HUDEP-2 (cell line): ENCODE measurements at regions not wholly inside any gene's neighbourhood (a gene's known extent, or its start where the extent isn't known, plus 50 kb on each side); places are given as distances from the start of the nearest gene placed in this dataset.
"Not testable (repeated sequence)": the region's sequence is repeated elsewhere in the genome, so short reads cannot be mapped to it uniquely, and the experiment has no call there.

Source experiments
- DNase-seq, 76 experiments: peaks; one replicate each; lab custom pipeline; 2025; ENCODE audit not compliant: unreplicated experiment in 76 of 76; lab: John Stamatoyannopoulos, UW

GRCh38 chr2:236483102-236483501 lies 86.5 kb upstream of the ACKR3 start:
- DNase-seq, result no peak

GRCh38 chr2:236485519-236485918 lies 84.1 kb upstream of the ACKR3 start:
- no peak for DNase-seq

DNA sequence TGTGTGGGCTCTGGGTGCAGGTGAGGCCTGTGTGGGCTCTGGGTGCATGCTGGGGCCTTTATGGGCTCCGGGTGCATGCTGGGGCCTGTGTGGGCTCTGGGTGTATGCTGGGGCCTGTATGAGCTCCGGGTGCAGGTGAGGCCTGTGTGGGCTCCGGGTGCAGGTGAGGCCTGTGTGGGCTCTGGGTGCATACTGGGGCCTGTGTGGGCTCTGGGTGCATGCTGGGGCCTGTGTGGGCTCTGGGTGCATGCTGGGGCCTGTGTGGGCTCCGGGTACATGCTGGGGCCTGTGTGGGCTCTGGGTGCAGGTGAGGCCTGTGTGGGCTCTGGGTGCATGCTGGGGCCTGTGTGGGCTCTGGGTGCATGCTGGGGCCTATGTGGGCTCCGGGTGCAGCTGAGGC lies 80.5 kb upstream of the ACKR3 start:
- DNase-seq, result not testable (repeated sequence)

DNA sequence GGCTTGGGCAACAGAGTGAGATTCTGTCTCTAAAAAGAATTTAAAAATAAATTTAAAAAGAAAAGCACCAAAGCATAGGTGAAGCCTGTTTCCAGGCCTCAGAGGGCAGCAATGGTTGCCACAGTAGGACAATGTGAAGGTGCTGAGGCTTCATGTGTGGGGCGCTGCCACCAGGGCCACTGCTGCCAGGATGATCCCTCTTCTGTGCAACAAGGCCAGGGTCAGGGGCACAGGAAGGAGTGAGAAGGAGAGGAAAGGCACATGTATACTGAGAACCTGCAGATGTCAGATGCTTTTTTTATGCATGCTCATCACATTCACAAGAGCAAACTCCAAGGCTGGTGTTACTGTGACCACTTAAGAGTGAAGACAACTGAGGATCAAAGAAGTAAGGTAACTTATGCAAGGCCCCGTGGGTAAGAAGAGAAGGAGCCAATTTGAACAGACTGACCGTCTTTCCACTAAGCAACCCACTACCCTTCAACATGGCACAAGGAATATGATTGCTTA lies 79.7 kb upstream of the ACKR3 start:
- DNase-seq, result no peak

DNA sequence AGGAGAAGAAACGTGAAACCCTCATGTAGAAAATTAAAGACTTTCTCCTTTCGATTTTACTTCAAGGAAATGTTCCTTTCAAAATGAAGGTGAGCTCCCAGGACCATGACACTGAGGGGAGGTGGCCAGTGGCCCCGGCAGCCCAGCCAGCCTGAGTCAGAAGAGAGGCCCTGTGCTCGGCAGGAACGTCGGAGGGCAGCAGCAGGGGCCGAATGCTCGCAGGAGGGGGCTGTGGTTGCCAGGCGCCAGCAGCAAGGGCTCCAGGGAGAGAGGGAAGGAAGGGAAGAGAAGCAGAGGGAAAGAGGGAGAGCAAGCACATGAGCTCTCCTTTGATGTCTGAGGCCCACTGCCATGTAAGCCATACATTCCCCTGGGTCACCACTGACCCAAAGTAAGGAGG lies 73.3 kb upstream of the ACKR3 start:
- DNase-seq, result no peak

DNA sequence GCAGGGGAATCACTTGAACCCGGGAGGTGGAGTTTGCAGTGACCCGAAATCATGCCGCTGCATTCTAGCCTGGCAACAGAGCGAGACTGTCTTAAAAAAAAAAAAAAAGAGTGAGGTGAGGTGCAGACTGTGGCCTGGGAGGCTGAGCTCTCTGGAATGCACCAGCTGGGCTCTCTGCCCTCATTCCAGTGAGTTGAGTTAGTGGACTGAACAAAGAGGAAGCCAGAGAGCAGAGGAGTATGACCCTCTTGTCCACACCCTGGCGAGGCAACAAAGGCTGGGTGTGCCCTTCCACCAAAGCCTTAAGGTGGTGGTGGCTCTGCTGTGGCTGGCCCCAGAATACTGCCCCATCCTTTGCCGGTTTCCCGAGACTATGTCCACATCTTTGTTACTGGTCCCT lies 71.3 kb upstream of the ACKR3 start:
- DNase-seq, result no peak

- DNase-seq, result no peak
Observed at GRCh38 chr2:236499691-236500578, 69.7 kb upstream of the ACKR3 start.

GRCh38 chr2:236501026-236501425 lies 68.6 kb upstream of the ACKR3 start:
- DNase-seq, result no peak

- no peak for DNase-seq
Observed at GRCh38 chr2:236501531-236501930, 68.1 kb upstream of the ACKR3 start.

DNA sequence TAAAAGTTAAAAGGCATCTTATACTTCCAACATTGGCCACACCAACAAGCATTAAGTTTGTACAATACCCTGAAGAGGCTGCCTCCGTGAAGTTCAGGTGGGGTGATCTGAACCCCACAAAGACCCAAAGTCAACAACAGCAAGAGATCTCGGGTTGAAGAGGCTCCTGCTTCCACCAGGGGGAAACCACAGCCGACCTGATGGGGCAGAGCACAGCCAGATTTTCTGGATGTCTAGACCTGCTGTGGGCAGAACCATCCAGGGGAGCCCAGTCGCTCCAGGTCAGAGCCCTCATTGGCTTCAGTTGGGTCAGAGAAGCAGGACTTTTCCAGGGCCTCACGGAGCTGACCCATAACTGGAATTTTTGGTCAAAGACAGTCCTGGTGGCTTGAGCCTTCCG lies 66.5 kb upstream of the ACKR3 start:
- DNase-seq, result no peak

DNA sequence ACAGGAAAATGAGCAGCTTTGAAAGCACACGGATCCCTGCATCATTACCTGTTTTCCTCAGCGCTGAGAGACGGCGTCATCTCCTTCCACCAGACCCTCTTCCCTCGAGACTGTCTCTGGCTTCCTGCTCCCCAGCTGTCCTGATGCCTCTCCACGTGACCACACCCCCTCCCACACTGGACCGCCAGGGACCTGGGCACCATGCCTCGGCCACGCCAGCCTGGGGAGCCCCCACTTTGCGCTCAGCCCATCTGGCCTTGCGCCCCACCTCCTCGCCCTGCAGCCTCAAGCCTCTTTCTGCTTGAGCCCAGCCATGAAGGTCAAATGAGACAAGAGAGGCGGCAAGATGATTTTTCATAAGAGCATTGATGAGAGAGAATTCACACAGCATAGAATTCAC lies 66.0 kb upstream of the ACKR3 start:
- no peak for DNase-seq

- no peak for DNase-seq
Observed at GRCh38 chr2:236505041-236505440, 64.6 kb upstream of the ACKR3 start.

- DNase-seq, result no peak
Observed at GRCh38 chr2:236505648-236506047, 64.0 kb upstream of the ACKR3 start.

DNA sequence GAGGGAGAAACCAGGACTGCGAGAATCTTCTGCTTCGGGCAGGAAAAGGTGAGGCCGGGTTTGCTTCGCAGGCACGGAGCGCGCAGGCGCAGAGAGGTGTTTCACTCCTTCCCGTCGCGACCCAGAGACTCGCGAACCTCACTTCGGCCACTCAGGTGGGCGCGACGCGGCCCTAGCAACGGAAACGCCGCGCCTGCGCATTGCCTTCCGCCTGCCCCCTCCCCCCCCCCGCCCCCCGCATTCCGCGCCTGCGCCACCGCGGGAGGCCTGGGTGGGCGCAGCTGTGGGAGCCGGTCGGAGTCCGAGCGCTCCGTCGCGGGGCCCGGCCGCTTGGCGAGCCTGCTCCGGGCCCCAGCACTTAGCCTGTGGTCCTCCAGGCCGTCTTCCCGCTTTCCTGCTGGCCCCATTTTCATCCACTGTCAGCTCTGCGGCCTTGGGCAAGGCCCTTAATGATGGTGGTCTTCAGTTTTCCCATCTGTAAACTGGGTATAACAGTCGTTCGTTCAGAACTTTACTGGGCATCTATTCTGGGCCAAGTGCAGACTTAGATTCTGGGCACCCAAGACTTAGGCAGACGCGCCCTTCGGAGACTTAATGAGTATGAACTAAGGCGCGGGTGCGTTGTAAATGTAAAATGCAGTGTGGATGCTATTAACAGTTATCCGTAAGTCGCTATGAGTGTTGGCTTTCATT lies 62.1 kb upstream of the ACKR3 start:
- no peak for DNase-seq

DNA sequence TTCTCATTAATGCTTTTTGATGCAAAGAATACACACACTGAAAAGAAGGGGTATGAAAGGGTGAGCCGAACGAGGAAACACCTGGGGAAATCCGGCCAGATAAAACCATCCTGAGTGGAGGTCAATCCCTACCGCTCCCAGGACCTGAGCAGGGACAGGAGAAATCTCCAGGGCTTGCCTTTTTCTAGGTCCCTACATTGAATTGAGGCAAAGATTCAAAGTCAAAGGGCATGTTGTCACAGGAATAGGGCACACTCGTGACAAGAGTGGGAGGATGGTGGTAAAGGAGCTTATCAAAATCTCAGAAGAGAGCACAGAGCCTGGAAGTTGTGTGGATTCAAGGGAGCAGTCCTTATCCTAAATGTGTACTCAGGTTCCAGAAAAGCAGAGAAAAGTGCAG lies 61.2 kb upstream of the ACKR3 start:
- DNase-seq, result no peak

GRCh38 chr2:236510034-236510433 lies 59.6 kb upstream of the ACKR3 start:
- DNase-seq, result no peak

GRCh38 chr2:236511266-236511665 lies 58.4 kb upstream of the ACKR3 start:
- DNase-seq, result no peak

GRCh38 chr2:236512267-236512666 lies 57.4 kb upstream of the ACKR3 start:
- DNase-seq, result no peak

GRCh38 chr2:236512902-236513435 lies 56.7 kb upstream of the ACKR3 start:
- DNase-seq, result peak in 23 of 76 experiments; percentile 0 to 47 (median 15)

- DNase-seq, result no peak
Observed at GRCh38 chr2:236513956-236514355, 55.7 kb upstream of the ACKR3 start.

DNA sequence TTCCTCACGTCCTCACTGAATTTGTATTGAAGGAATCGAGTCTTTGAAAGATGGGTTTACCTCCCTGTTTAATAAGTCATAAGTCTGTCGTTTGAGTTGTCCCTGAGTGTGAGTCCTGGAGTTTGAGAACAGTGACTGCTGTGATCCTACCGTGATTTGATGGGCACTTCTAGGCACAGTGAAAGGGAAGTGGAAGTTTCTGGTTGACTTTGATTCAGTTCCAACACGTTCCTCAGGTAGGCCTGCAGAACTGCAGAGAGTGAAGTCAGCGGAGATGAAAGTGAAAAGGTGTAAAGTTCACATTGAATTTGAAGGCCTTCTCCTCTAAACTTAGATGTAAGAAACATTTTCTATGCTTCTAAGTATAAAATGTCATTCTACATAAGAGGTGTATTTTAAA lies 52.9 kb upstream of the ACKR3 start:
- no peak for DNase-seq
